ENCODE measurements at regions not wholly inside any gene's neighbourhood (a gene's known extent, or its start where the extent isn't known, plus 50 kb on each side); places are given as distances from the start of the nearest gene placed in this dataset.

- DNase-seq: no peak
Measured at GRCh38 chr5:19048726-19049125, 939.3 kb downstream of the CDH18 start.

DNA sequence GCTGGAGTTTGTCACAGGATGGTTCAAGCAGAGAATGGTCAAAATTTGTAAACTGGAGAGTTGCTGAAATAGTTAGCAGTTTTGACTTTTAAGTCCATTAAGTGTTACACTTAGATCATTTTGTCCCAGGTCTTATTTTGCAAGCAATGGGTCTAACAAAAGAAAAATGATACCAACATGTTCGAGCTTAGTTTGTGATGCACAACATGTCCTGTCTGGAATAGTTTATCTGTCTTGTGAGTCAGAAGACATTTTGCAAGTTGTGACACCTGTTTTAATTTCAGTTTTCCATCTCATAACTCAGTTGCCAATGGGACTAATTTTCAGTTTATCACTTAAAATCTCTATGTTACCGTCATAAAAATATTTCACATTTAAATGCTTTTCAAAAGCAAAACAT lies 929.8 kb downstream of the CDH18 start:
- TF ChIP-seq POLR2A (IDR thresholded peaks at IDR 0.05) (no peak), POLR2AphosphoS5 (IDR thresholded peaks at IDR 0.05) (no peak), EP300 (IDR thresholded peaks at IDR 0.05) (no peak)
- TF ChIP-seq, protein P1, sequence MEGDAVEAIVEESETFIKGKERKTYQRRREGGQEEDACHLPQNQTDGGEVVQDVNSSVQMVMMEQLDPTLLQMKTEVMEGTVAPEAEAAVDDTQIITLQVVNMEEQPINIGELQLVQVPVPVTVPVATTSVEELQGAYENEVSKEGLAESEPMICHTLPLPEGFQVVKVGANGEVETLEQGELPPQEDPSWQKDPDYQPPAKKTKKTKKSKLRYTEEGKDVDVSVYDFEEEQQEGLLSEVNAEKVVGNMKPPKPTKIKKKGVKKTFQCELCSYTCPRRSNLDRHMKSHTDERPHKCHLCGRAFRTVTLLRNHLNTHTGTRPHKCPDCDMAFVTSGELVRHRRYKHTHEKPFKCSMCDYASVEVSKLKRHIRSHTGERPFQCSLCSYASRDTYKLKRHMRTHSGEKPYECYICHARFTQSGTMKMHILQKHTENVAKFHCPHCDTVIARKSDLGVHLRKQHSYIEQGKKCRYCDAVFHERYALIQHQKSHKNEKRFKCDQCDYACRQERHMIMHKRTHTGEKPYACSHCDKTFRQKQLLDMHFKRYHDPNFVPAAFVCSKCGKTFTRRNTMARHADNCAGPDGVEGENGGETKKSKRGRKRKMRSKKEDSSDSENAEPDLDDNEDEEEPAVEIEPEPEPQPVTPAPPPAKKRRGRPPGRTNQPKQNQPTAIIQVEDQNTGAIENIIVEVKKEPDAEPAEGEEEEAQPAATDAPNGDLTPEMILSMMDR (IDR thresholded peaks at IDR 0.05): no peak
- Histone ChIP-seq H3K4me3 (no peak overlapping the region), H3K4me1 (no peaks in the 10 kb centered on the region), H3K27ac (no peak overlapping the region), H3K9me3 (peaks cover 0 to 10% (median 0%) of the 10 kb centered on the region in 4 donors), H3K36me3 (no peaks in the 10 kb centered on the region), H3K27me3 (no peaks in the 10 kb centered on the region)
- intact Hi-C loops (cut with DNase I; ENCODE audit: low total_unique reads): no loop called here
- DNase-seq: no peak
- WGBS, 5 donors: 80 to 94% (median 84%) methylated on average over 2 of the region's 2 CpGs

More at GRCh38 chr5:19048726-19049125, 939.3 kb downstream of the CDH18 start:
- H3K4me3 ChIP-seq: no peak overlapping the region
- H3K4me1 ChIP-seq: no peaks in the 10 kb centered on the region
- H3K36me3 ChIP-seq: no peaks in the 10 kb centered on the region
- no peaks in the 10 kb centered on the region for H3K27me3 ChIP-seq
- no peak for TF ChIP-seq POLR2AphosphoS5 (IDR thresholded peaks at IDR 0.05)
- TF ChIP-seq EP300 (IDR thresholded peaks at IDR 0.05): no peak
- no peak for TF ChIP-seq POLR2A (IDR thresholded peaks at IDR 0.05)
- TF ChIP-seq, protein P1 (IDR thresholded peaks at IDR 0.05): no peak
- H3K9me3 ChIP-seq: peaks cover 0 to 18% (median 0%) of the 10 kb centered on the region in 4 donors
- 57 to 67% (median 61%) methylated on average over 3 of the region's 3 CpGs for WGBS, 5 donors
- intact Hi-C loops (cut with DNase I; ENCODE audit: low total_unique reads): no loop called here
- H3K27ac ChIP-seq: no peak overlapping the region

- no peak for DNase-seq
- Histone ChIP-seq H3K27ac (no peak overlapping the region), H3K4me3 (no peak overlapping the region), H3K27me3 (no peaks in the 10 kb centered on the region), H3K9me3 (peaks cover 0 to 4% (median 0%) of the 10 kb centered on the region in 4 donors), H3K4me1 (no peaks in the 10 kb centered on the region), H3K36me3 (no peaks in the 10 kb centered on the region)
- intact Hi-C loops (cut with DNase I; ENCODE audit: low total_unique reads): no loop called here
- no peak for TF ChIP-seq POLR2AphosphoS5 (IDR thresholded peaks at IDR 0.05)
- TF ChIP-seq POLR2A (IDR thresholded peaks at IDR 0.05): no peak
- TF ChIP-seq, protein P1 (IDR thresholded peaks at IDR 0.05): no peak
- TF ChIP-seq EP300 (IDR thresholded peaks at IDR 0.05): no peak
Measured at GRCh38 chr5:19064094-19064493, 923.9 kb downstream of the CDH18 start.

- Histone ChIP-seq H3K27me3 (no peaks in the 10 kb centered on the region), H3K4me3 (no peak overlapping the region), H3K4me1 (no peaks in the 10 kb centered on the region), H3K36me3 (no peaks in the 10 kb centered on the region), H3K27ac (no peak overlapping the region), H3K9me3 (peaks cover 0 to 6% (median 0%) of the 10 kb centered on the region in 4 donors)
- TF ChIP-seq EP300 (IDR thresholded peaks at IDR 0.05) (no peak), POLR2A (IDR thresholded peaks at IDR 0.05) (no peak), POLR2AphosphoS5 (IDR thresholded peaks at IDR 0.05) (no peak)
- TF ChIP-seq, protein P1 (IDR thresholded peaks at IDR 0.05): no peak
- DNase-seq: no peak
- WGBS, 5 donors: 57 to 70% (median 62%) methylated on average over 1 of the region's 1 CpG
- intact Hi-C loops (cut with DNase I; ENCODE audit: low total_unique reads): no loop called here
Measured at GRCh38 chr5:19067741-19068140, 920.3 kb downstream of the CDH18 start.
